DND-41 (cell line): ENCODE measurements at regions not wholly inside any gene's neighbourhood (a gene's known extent, or its start where the extent isn't known, plus 50 kb on each side); places are given as distances from the start of the nearest gene placed in this dataset.

ENCODE experiments used
- CTCF ChIP-seq: IDR thresholded peaks from 2 replicates; pipeline ENCODE4 v1.5.1; 2012; ENCODE audit warnings: borderline replicate concordance, low read length, moderate library complexity, mild to moderate bottlenecking; ENCODE audit not compliant: poor library complexity, severe bottlenecking; ENCODE audit errors: extremely low read depth
- EZH2 ChIP-seq: IDR thresholded peaks from 3 replicates; pipeline ENCODE4 v1.6.1; 2012; ENCODE audit warnings: borderline replicate concordance, low read depth, mild to moderate bottlenecking, moderate library complexity, low read length, inconsistent platforms; ENCODE audit not compliant: severe bottlenecking

DNA sequence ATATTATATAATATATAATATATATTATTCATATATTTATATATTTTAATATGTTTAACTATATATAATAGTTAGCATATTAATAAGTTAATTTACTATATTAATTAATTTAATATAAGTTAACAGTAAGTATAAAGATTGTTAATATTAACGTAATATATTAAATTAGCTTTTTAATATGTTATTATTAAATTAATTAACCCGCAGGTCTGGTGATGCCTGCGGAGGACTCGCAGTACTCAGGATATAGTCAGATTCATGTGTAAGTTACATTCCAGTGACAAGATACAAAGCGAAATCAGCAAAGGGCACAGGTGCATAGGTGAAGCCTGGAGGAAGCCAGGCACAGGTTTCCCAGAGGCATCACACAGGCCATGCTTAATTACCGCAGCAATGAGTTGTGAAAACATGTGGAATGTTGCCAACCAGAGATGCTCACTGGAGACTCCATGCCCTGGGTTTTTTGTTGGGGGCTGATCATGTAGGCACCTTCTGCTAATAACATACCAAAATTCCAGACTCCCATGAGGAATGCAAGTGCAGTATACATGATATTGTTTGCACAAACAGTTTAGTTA lies 130.4 kb upstream of the MPHOSPH6 start:
- TF ChIP-seq EZH2 = no peak
- TF ChIP-seq CTCF = no peak
